ENCODE measurements at regions not wholly inside any gene's neighbourhood (a gene's known extent, or its start where the extent isn't known, plus 50 kb on each side); places are given as distances from the start of the nearest gene placed in this dataset.

GRCh38 chr4:17174751-17175150 is 276.3 kb upstream of the LDB2 start:
- no peaks in the 10 kb centered on the region for H3K4me1 ChIP-seq
- intact Hi-C loops (cut with DNase I): no loop called here
- DNase-seq (no peak), ATAC-seq (no peak)
- no peaks in the 10 kb centered on the region for H3K36me3 ChIP-seq (replicated peaks in 1 of 2; ENCODE audit: insufficient read depth in 1 of 2, low read depth in 2 of 2)
- no peaks in the 10 kb centered on the region for H3K9me3 ChIP-seq
- H3K27ac ChIP-seq: no peak overlapping the region
- H3K4me3 ChIP-seq: no peak overlapping the region
- TF ChIP-seq POLR2A (IDR thresholded peaks at IDR 0.05): no peak
- TF ChIP-seq CTCF (IDR thresholded peaks at IDR 0.05): no peak
- no peaks in the 10 kb centered on the region for H3K27me3 ChIP-seq

GRCh38 chr4:17173300-17173699 is 274.9 kb upstream of the LDB2 start:
- ATAC-seq (no peak), DNase-seq (no peak)
- TF ChIP-seq CTCF (IDR thresholded peaks at IDR 0.05) (no peak), POLR2A (IDR thresholded peaks at IDR 0.05) (no peak)
- WGBS, 2 donors: 36 to 43% methylated on average over 5 of the region's 5 CpGs
- Histone ChIP-seq H3K27ac (no peak overlapping the region), H3K4me3 (no peak overlapping the region), H3K36me3 (replicated peaks in 1 of 2; ENCODE audit: insufficient read depth in 1 of 2, low read depth in 2 of 2) (no peaks in the 10 kb centered on the region), H3K9me3 (no peaks in the 10 kb centered on the region), H3K4me1 (no peaks in the 10 kb centered on the region), H3K27me3 (no peaks in the 10 kb centered on the region)
- intact Hi-C loops (cut with DNase I): no loop called here

- H3K36me3 ChIP-seq (replicated peaks in 1 of 2; ENCODE audit: insufficient read depth in 1 of 2, low read depth in 2 of 2): no peaks in the 10 kb centered on the region
- 29 to 39% methylated on average over 2 of the region's 2 CpGs for WGBS, 2 donors
- no peaks in the 10 kb centered on the region for H3K9me3 ChIP-seq
- H3K4me1 ChIP-seq: no peaks in the 10 kb centered on the region
- TF ChIP-seq POLR2A (IDR thresholded peaks at IDR 0.05) (no peak), CTCF (IDR thresholded peaks at IDR 0.05) (no peak)
- H3K27ac ChIP-seq: no peak overlapping the region
- intact Hi-C loops (cut with DNase I): no loop called here
- DNase-seq: no peak
- H3K4me3 ChIP-seq: no peak overlapping the region
- ATAC-seq: no peak
- H3K27me3 ChIP-seq: no peaks in the 10 kb centered on the region
Measured at GRCh38 chr4:17170131-17170530, 271.7 kb upstream of the LDB2 start.

- no peaks in the 10 kb centered on the region for H3K4me1 ChIP-seq
- H3K4me3 ChIP-seq: no peak overlapping the region
- no peak for TF ChIP-seq POLR2A (IDR thresholded peaks at IDR 0.05)
- TF ChIP-seq CTCF (IDR thresholded peaks at IDR 0.05): no peak
- intact Hi-C loops (cut with DNase I): no loop called here
- no peak for DNase-seq
- 44 to 73% methylated on average over 1 of the region's 1 CpG for WGBS, 2 donors
- H3K27ac ChIP-seq: no peak overlapping the region
- H3K27me3 ChIP-seq: no peaks in the 10 kb centered on the region
- no peaks in the 10 kb centered on the region for H3K9me3 ChIP-seq
- no peaks in the 10 kb centered on the region for H3K36me3 ChIP-seq (replicated peaks in 1 of 2; ENCODE audit: insufficient read depth in 1 of 2, low read depth in 2 of 2)
- ATAC-seq: no peak
Measured at GRCh38 chr4:17169699-17170098, 271.3 kb upstream of the LDB2 start.

GRCh38 chr4:17168571-17168970 is 270.1 kb upstream of the LDB2 start:
- TF ChIP-seq CTCF (IDR thresholded peaks at IDR 0.05) (no peak), POLR2A (IDR thresholded peaks at IDR 0.05) (no peak)
- ATAC-seq (no peak), DNase-seq (no peak)
- Histone ChIP-seq H3K27me3 (no peaks in the 10 kb centered on the region), H3K4me3 (no peak overlapping the region), H3K4me1 (no peaks in the 10 kb centered on the region), H3K9me3 (no peaks in the 10 kb centered on the region), H3K36me3 (replicated peaks in 1 of 2; ENCODE audit: insufficient read depth in 1 of 2, low read depth in 2 of 2) (no peaks in the 10 kb centered on the region), H3K27ac (no peak overlapping the region)
- WGBS, 2 donors: 58 to 78% methylated on average over 1 of the region's 1 CpG
- intact Hi-C loops (cut with DNase I): no loop called here

All from body of pancreas (tissue), 4 donors.